ENCODE measurements at regions not wholly inside any gene's neighbourhood (a gene's known extent, or its start where the extent isn't known, plus 50 kb on each side); places are given as distances from the start of the nearest gene placed in this dataset.

GRCh38 chr19:33971073-33971472 lies 174.4 kb downstream of the KCTD15 start:
- Histone ChIP-seq H3K4me1 (ENCODE audit: control insufficient read depth, extremely low read depth, insufficient read depth, low read length) (no peaks in the 10 kb centered on the region), H3K9ac (ENCODE audit: insufficient read depth, low read length) (no peak overlapping the region), H3K36me3 (ENCODE audit: control insufficient read depth, insufficient read depth, low read length) (no peaks in the 10 kb centered on the region), H3K27ac (ENCODE audit: insufficient read depth, low read length) (no peak overlapping the region), H4K20me1 (ENCODE audit: control insufficient read depth, extremely low read depth, insufficient read depth, low read length) (no peaks in the 10 kb centered on the region), H2AFZ (ENCODE audit: low read length) (no peak overlapping the region), H3K4me2 (ENCODE audit: extremely low read depth, insufficient read depth, low read length) (no peak overlapping the region), H3K79me2 (ENCODE audit: control insufficient read depth, insufficient read depth, low read length) (no peaks in the 10 kb centered on the region), H3K9me3 (ENCODE audit: control insufficient read depth, insufficient read depth, low read depth, low read length) (no peaks in the 10 kb centered on the region), H3K4me3 (replicated peaks in 1 of 4; ENCODE audit: control extremely low read depth in 1 of 4, insufficient read depth in 1 of 4, low read depth in 3 of 4, low read length in 4 of 4) (no peak overlapping the region), H3K27me3 (ENCODE audit: control insufficient read depth, insufficient read depth, low read length) (no peaks in the 10 kb centered on the region)
- DNase-seq (ENCODE audit: low read depth in 2 of 2) = no peak
- TF ChIP-seq, protein P1, sequence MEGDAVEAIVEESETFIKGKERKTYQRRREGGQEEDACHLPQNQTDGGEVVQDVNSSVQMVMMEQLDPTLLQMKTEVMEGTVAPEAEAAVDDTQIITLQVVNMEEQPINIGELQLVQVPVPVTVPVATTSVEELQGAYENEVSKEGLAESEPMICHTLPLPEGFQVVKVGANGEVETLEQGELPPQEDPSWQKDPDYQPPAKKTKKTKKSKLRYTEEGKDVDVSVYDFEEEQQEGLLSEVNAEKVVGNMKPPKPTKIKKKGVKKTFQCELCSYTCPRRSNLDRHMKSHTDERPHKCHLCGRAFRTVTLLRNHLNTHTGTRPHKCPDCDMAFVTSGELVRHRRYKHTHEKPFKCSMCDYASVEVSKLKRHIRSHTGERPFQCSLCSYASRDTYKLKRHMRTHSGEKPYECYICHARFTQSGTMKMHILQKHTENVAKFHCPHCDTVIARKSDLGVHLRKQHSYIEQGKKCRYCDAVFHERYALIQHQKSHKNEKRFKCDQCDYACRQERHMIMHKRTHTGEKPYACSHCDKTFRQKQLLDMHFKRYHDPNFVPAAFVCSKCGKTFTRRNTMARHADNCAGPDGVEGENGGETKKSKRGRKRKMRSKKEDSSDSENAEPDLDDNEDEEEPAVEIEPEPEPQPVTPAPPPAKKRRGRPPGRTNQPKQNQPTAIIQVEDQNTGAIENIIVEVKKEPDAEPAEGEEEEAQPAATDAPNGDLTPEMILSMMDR (conservative IDR thresholded peaks at IDR 0.05 in 1 of 2, IDR thresholded peaks at IDR 0.05 in 1 of 2; ENCODE audit: low read depth in 1 of 2, low read length in 2 of 2) = no peak
- TF ChIP-seq EZH2 (IDR thresholded peaks at IDR 0.05; ENCODE audit: low read length, missing control alignments) = no peak

GRCh38 chr19:33977756-33978685 lies 181.4 kb downstream of the KCTD15 start:
- Histone ChIP-seq H3K9ac (ENCODE audit: insufficient read depth, low read length) (no peak overlapping the region), H4K20me1 (ENCODE audit: control insufficient read depth, extremely low read depth, insufficient read depth, low read length) (no peaks in the 10 kb centered on the region), H3K79me2 (ENCODE audit: control insufficient read depth, insufficient read depth, low read length) (no peaks in the 10 kb centered on the region), H3K36me3 (ENCODE audit: control insufficient read depth, insufficient read depth, low read length) (no peaks in the 10 kb centered on the region), H3K4me1 (ENCODE audit: control insufficient read depth, extremely low read depth, insufficient read depth, low read length) (no peaks in the 10 kb centered on the region), H3K27me3 (ENCODE audit: control insufficient read depth, insufficient read depth, low read length) (no peaks in the 10 kb centered on the region), H3K27ac (ENCODE audit: insufficient read depth, low read length) (no peak overlapping the region), H3K9me3 (ENCODE audit: control insufficient read depth, insufficient read depth, low read depth, low read length) (no peaks in the 10 kb centered on the region), H2AFZ (ENCODE audit: low read length) (no peak overlapping the region), H3K4me3 (replicated peaks in 1 of 4; ENCODE audit: control extremely low read depth in 1 of 4, insufficient read depth in 1 of 4, low read depth in 3 of 4, low read length in 4 of 4) (no peak overlapping the region), H3K4me2 (ENCODE audit: extremely low read depth, insufficient read depth, low read length) (no peak overlapping the region)
- DNase-seq (ENCODE audit: low read depth in 2 of 2) = no peak
- TF ChIP-seq, protein P1 (conservative IDR thresholded peaks at IDR 0.05 in 1 of 2, IDR thresholded peaks at IDR 0.05 in 1 of 2; ENCODE audit: low read depth in 1 of 2, low read length in 2 of 2) = no peak
- no peak for TF ChIP-seq EZH2 (IDR thresholded peaks at IDR 0.05; ENCODE audit: low read length, missing control alignments)

GRCh38 chr19:33982706-33983105 lies 186.0 kb downstream of the KCTD15 start:
- Histone ChIP-seq H3K27me3 (ENCODE audit: control insufficient read depth, insufficient read depth, low read length) (no peaks in the 10 kb centered on the region), H3K4me2 (ENCODE audit: extremely low read depth, insufficient read depth, low read length) (no peak overlapping the region), H2AFZ (ENCODE audit: low read length) (no peak overlapping the region), H4K20me1 (ENCODE audit: control insufficient read depth, extremely low read depth, insufficient read depth, low read length) (no peaks in the 10 kb centered on the region), H3K4me1 (ENCODE audit: control insufficient read depth, extremely low read depth, insufficient read depth, low read length) (no peaks in the 10 kb centered on the region), H3K27ac (ENCODE audit: insufficient read depth, low read length) (no peak overlapping the region), H3K36me3 (ENCODE audit: control insufficient read depth, insufficient read depth, low read length) (no peaks in the 10 kb centered on the region), H3K9me3 (ENCODE audit: control insufficient read depth, insufficient read depth, low read depth, low read length) (no peaks in the 10 kb centered on the region), H3K9ac (ENCODE audit: insufficient read depth, low read length) (no peak overlapping the region), H3K79me2 (ENCODE audit: control insufficient read depth, insufficient read depth, low read length) (no peaks in the 10 kb centered on the region), H3K4me3 (replicated peaks in 1 of 4; ENCODE audit: control extremely low read depth in 1 of 4, insufficient read depth in 1 of 4, low read depth in 3 of 4, low read length in 4 of 4) (no peak overlapping the region)
- DNase-seq (ENCODE audit: low read depth in 2 of 2) = no peak
- TF ChIP-seq, protein P1 (conservative IDR thresholded peaks at IDR 0.05 in 1 of 2, IDR thresholded peaks at IDR 0.05 in 1 of 2; ENCODE audit: low read depth in 1 of 2, low read length in 2 of 2) = no peak
- TF ChIP-seq EZH2 (IDR thresholded peaks at IDR 0.05; ENCODE audit: low read length, missing control alignments) = no peak

Measured in fibroblast of lung (primary cell).